ENCODE measurements at regions not wholly inside any gene's neighbourhood (a gene's known extent, or its start where the extent isn't known, plus 50 kb on each side); places are given as distances from the start of the nearest gene placed in this dataset.

DNA sequence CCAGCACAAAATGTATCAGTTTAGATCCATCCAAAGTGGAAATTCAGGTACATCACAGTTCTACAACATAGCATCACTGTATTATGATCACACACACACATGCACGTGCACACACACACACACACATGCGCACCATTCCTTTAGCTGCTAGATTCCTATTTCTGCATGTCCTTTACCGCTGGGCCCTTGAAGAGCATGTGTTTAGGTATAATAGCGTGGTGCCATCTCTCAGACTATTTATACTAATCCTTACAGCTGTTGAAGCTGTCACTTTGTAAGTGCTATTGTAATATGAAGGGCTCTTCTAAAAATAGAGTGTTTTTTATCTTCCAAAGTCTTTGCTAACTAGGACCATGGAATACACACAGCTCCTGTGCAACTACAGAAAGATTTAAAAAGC, 308.8 kb upstream of the TRPC7 start:
- TF ChIP-seq REST (IDR thresholded peaks at IDR 0.05; ENCODE audit: insufficient read depth in 1 of 2, low read depth in 2 of 2, low read length in 2 of 2): no peak
- TF ChIP-seq POLR2AphosphoS5 (IDR thresholded peaks at IDR 0.05; ENCODE audit: low read depth, low read length): no peak
